ENCODE measurements at regions not wholly inside any gene's neighbourhood (a gene's known extent, or its start where the extent isn't known, plus 50 kb on each side); places are given as distances from the start of the nearest gene placed in this dataset.
A peak's percentile ranks its signal among the peaks of the same experiment; 100 is the strongest.

DNA sequence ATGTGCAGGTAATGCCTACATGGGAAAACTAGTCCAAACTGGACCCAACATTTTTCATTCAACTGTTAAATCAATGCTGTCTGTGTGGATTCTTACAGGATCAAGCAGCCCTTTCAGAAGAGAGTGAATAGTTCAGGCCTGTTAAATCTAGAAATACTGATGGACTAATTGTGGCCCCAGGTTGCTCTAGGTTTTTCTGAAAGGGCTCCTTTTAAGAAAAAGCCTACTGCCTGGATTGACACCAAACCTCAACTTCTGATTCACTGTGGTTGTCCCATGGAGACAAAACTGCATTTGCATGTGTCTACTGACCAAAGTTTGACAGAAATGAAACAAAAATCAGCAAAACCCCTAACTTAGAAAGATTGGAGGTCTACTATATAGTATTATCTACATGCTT, 437.0 kb downstream of the KLF12 start:
- no peak for ATAC-seq (replicated peaks in 6 of 8)

DNA sequence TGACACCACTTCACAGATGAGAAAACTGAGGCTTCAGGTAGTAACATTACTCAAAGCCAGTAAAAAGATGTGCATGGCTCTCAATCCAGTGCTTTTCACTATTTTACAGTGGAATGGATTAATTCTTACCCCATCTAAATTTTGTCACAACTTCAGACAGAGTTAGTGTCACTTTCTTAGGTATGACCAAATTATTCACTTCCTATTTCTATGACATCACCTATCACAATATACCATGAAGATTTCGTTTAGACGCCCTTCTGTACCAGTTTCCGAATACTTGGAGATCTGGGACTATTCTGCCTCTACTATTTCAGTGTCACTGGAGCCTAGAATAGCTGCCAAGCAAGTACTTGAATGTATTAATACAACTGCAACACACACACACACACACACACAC, 437.5 kb downstream of the KLF12 start:
- in situ Hi-C loops (cut with MboI; ENCODE audit: low pct_unique_long_range_greater_than_20kb in 2 of 9, low sequenced_read_pairs in 9 of 9, unreplicated experiment in 9 of 9): loop anchor here in 1 of 9 experiments (25.0 kb wide), 1 partner anchor 884 kb away; no protein-coding TSS in a partner anchor
- Histone ChIP-seq H3K27ac (no peak overlapping the region), H3K4me1 (replicated peaks in 1 of 2) (no peaks in the 10 kb centered on the region), H3K4me3 (no peak overlapping the region)
- WGBS, 10 experiments: 89 to 100% (median 100%) methylated on average over 2 to 3 of the region's 3 CpGs; no CpG with 5 or more reads in 4 of the 10 experiments
- no peak for ATAC-seq (replicated peaks in 6 of 8)

More for the DNA sequence above, 437.0 kb downstream of the KLF12 start:
- H3K27ac ChIP-seq: no peak overlapping the region
- H3K4me1 ChIP-seq (replicated peaks in 1 of 2): no peaks in the 10 kb centered on the region
- H3K4me3 ChIP-seq: no peak overlapping the region
- in situ Hi-C loops (cut with MboI; ENCODE audit: low pct_unique_long_range_greater_than_20kb in 2 of 9, low sequenced_read_pairs in 9 of 9, unreplicated experiment in 9 of 9): loop anchor here in 1 of 9 experiments (25.0 kb wide), 1 partner anchor 885 kb away; no protein-coding TSS in a partner anchor

GRCh38 chr13:73696271-73696670, 437.9 kb downstream of the KLF12 start:
- 19 to 100% (median 60%) methylated on average over 1 to 2 of the region's 2 CpGs; no CpG with 5 or more reads in 3 of the 10 experiments for WGBS, 10 experiments
- no peaks in the 10 kb centered on the region for H3K4me1 ChIP-seq (replicated peaks in 1 of 2)
- no peak overlapping the region for H3K27ac ChIP-seq
- in situ Hi-C loops (cut with MboI; ENCODE audit: low pct_unique_long_range_greater_than_20kb in 2 of 9, low sequenced_read_pairs in 9 of 9, unreplicated experiment in 9 of 9): loop anchor here in 1 of 9 experiments (25.0 kb wide), 1 partner anchor 884 kb away; no protein-coding TSS in a partner anchor
- no peak overlapping the region for H3K4me3 ChIP-seq
- ATAC-seq (replicated peaks in 6 of 8): no peak

- WGBS, 10 experiments: 84 to 100% (median 97%) methylated on average over 2 to 11 of the region's 14 CpGs; no CpG with 5 or more reads in 2 of the 10 experiments
- no peak overlapping the region for H3K4me3 ChIP-seq
- no peak overlapping the region for H3K27ac ChIP-seq
- no peaks in the 10 kb centered on the region for H3K4me1 ChIP-seq (replicated peaks in 1 of 2)
- in situ Hi-C loops (cut with MboI; ENCODE audit: low pct_unique_long_range_greater_than_20kb in 2 of 9, low sequenced_read_pairs in 9 of 9, unreplicated experiment in 9 of 9): loop anchor here in 1 of 9 experiments (25.0 kb wide), 1 partner anchor 883 kb away; no protein-coding TSS in a partner anchor
- no peak for ATAC-seq (replicated peaks in 6 of 8)
Measured at GRCh38 chr13:73695325-73695724, 438.9 kb downstream of the KLF12 start.

GRCh38 chr13:73693215-73693614, 441.0 kb downstream of the KLF12 start:
- Histone ChIP-seq H3K4me1 (replicated peaks in 1 of 2) (peaks cover 0 to 2% of the 10 kb centered on the region in 2 donors), H3K27ac (no peak overlapping the region), H3K4me3 (no peak overlapping the region)
- no peak for ATAC-seq (replicated peaks in 6 of 8)
- 30 to 100% (median 89%) methylated on average over 1 to 2 of the region's 2 CpGs; no CpG with 5 or more reads in 1 of the 10 experiments for WGBS, 10 experiments
- in situ Hi-C loops (cut with MboI; ENCODE audit: low pct_unique_long_range_greater_than_20kb in 2 of 9, low sequenced_read_pairs in 9 of 9, unreplicated experiment in 9 of 9): loop anchor here in 1 of 9 experiments (25.0 kb wide), 1 partner anchor 881 kb away; no protein-coding TSS in a partner anchor

DNA sequence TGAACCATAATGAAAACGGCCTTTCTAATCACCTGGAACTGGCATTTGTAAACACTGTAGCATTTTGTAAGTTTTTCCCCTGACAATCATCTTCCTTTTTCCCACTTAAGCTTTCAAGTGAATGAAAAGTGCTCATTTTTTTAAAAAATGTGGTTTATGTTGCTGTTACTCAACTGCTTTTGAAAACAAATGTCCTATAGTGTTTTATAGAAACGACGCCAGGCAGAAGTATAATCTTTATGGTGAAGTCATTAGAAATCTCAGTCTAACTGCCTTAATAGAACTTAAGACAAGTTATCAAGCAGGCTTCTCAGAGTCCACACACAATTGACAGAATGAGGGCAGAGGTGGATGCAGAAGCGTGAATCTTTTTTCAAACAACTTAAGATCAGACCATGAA, 442.3 kb downstream of the KLF12 start:
- no peak for ATAC-seq (replicated peaks in 6 of 8)
- WGBS, 10 experiments: 68 to 100% (median 95%) methylated on average over 1 to 4 of the region's 4 CpGs
- in situ Hi-C loops (cut with MboI; ENCODE audit: low pct_unique_long_range_greater_than_20kb in 2 of 9, low sequenced_read_pairs in 9 of 9, unreplicated experiment in 9 of 9): loop anchor here in 1 of 9 experiments (25.0 kb wide), 1 partner anchor 880 kb away; no protein-coding TSS in a partner anchor
- Histone ChIP-seq H3K4me1 (replicated peaks in 1 of 2) (peaks cover 0 to 12% of the 10 kb centered on the region in 2 donors), H3K27ac (no peak overlapping the region), H3K4me3 (no peak overlapping the region)

GRCh38 chr13:73687929-73688328, 446.3 kb downstream of the KLF12 start:
- H3K4me3 ChIP-seq: no peak overlapping the region
- peaks cover 0 to 35% of the 10 kb centered on the region in 2 donors for H3K4me1 ChIP-seq (replicated peaks in 1 of 2)
- ATAC-seq (replicated peaks in 6 of 8): peak in 5 of 8 experiments; percentile 43 to 70 (median 56)
- in situ Hi-C loops (cut with MboI; ENCODE audit: low pct_unique_long_range_greater_than_20kb in 2 of 9, low sequenced_read_pairs in 9 of 9, unreplicated experiment in 9 of 9): loop anchor here in 1 of 9 experiments (25.0 kb wide), 1 partner anchor 876 kb away; no protein-coding TSS in a partner anchor
- no peak overlapping the region for H3K27ac ChIP-seq

GRCh38 chr13:73687087-73687486, 447.1 kb downstream of the KLF12 start:
- WGBS, 10 experiments: 80 to 100% (median 93%) methylated on average over 1 to 4 of the region's 4 CpGs
- Histone ChIP-seq H3K27ac (no peak overlapping the region), H3K4me1 (replicated peaks in 1 of 2) (peaks cover 0 to 35% of the 10 kb centered on the region in 2 donors), H3K4me3 (no peak overlapping the region)
- peak in 2 of 8 experiments; percentile 54 for ATAC-seq (replicated peaks in 6 of 8)
- in situ Hi-C loops (cut with MboI; ENCODE audit: low pct_unique_long_range_greater_than_20kb in 2 of 9, low sequenced_read_pairs in 9 of 9, unreplicated experiment in 9 of 9): loop anchor here in 1 of 9 experiments (25.0 kb wide), 1 partner anchor 875 kb away; no protein-coding TSS in a partner anchor

DNA sequence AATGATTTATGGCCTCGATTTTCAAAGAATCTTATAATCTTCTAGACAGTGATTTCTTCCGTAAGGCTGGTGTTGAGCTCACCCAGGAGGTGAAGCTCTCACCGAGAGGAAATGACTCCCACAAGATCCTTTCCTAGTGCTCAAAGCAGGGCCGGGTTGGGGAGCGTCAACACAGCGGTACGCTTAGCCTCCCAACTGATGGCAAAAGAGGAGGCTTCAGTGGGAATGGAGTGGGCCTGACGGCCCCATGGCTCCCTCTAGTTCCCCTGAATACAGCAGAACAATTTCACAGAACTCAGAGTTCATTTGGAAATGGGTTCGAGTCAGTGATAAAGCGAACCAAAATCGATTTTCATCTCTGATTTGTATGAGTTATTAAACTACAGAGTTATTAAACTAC, 449.5 kb downstream of the KLF12 start:
- 85 to 98% (median 90%) methylated on average over 1 to 10 of the region's 11 CpGs; no CpG with 5 or more reads in 3 of the 10 experiments for WGBS, 10 experiments
- peaks cover 0 to 35% of the 10 kb centered on the region in 2 donors for H3K4me1 ChIP-seq (replicated peaks in 1 of 2)
- no peak for ATAC-seq (replicated peaks in 6 of 8)
- H3K27ac ChIP-seq: no peak overlapping the region
- no peak overlapping the region for H3K4me3 ChIP-seq
- in situ Hi-C loops (cut with MboI; ENCODE audit: low pct_unique_long_range_greater_than_20kb in 2 of 9, low sequenced_read_pairs in 9 of 9, unreplicated experiment in 9 of 9): loop anchor here in 1 of 9 experiments (25.0 kb wide), 1 partner anchor 872 kb away; no protein-coding TSS in a partner anchor

- in situ Hi-C loops (cut with MboI; ENCODE audit: low pct_unique_long_range_greater_than_20kb in 2 of 9, low sequenced_read_pairs in 9 of 9, unreplicated experiment in 9 of 9): loop anchor here in 1 of 9 experiments (25.0 kb wide), 1 partner anchor 872 kb away; no protein-coding TSS in a partner anchor
- peaks cover 0 to 35% of the 10 kb centered on the region in 2 donors for H3K4me1 ChIP-seq (replicated peaks in 1 of 2)
- H3K27ac ChIP-seq: no peak overlapping the region
- ATAC-seq (replicated peaks in 6 of 8): no peak
- 89 to 100% (median 96%) methylated on average over 2 to 3 of the region's 3 CpGs; no CpG with 5 or more reads in 2 of the 10 experiments for WGBS, 10 experiments
- H3K4me3 ChIP-seq: no peak overlapping the region
Measured at GRCh38 chr13:73684286-73684685, 449.9 kb downstream of the KLF12 start.

GRCh38 chr13:73683746-73684145, 450.5 kb downstream of the KLF12 start:
- no peak overlapping the region for H3K4me3 ChIP-seq
- in situ Hi-C loops (cut with MboI; ENCODE audit: low pct_unique_long_range_greater_than_20kb in 2 of 9, low sequenced_read_pairs in 9 of 9, unreplicated experiment in 9 of 9): loop anchor here in 1 of 9 experiments (25.0 kb wide), 1 partner anchor 871 kb away; no protein-coding TSS in a partner anchor
- H3K4me1 ChIP-seq (replicated peaks in 1 of 2): peaks cover 0 to 35% of the 10 kb centered on the region in 2 donors
- no peak overlapping the region for H3K27ac ChIP-seq
- WGBS, 10 experiments: 46 to 100% (median 84%) methylated on average over 1 to 3 of the region's 3 CpGs; no CpG with 5 or more reads in 1 of the 10 experiments
- ATAC-seq (replicated peaks in 6 of 8): peak in 3 of 8 experiments; percentile 12 to 68 (median 35)

DNA sequence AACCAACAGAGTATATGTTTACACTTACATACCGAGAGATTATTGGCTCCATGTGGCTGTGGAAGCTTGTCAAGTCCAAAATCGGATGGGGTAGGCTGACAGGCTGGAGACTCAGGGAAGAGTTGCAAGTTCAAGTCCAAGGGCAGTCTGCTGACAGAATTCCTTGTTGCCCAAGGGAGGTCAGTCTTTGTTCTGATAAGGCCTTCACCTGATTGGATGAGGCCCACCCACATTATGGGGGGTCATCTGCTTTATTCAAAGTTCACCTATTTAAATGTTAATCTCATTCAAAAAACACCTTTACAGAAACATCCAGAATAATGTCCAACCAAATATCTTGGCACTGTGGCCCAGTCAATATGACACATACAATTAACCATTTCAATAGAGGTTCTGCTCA, 452.4 kb downstream of the KLF12 start:
- 43 to 100% (median 89%) methylated on average over 1 to 2 of the region's 2 CpGs; no CpG with 5 or more reads in 2 of the 10 experiments for WGBS, 10 experiments
- Histone ChIP-seq H3K4me3 (no peak overlapping the region), H3K4me1 (replicated peaks in 1 of 2) (peaks cover 0 to 24% of the 10 kb centered on the region in 2 donors), H3K27ac (no peak overlapping the region)
- no peak for ATAC-seq (replicated peaks in 6 of 8)
- in situ Hi-C loops (cut with MboI; ENCODE audit: low pct_unique_long_range_greater_than_20kb in 2 of 9, low sequenced_read_pairs in 9 of 9, unreplicated experiment in 9 of 9): loop anchor here in 1 of 9 experiments (25.0 kb wide), 1 partner anchor 869 kb away; no protein-coding TSS in a partner anchor

GRCh38 chr13:73681015-73681414, 453.2 kb downstream of the KLF12 start:
- WGBS, 10 experiments: 47 to 100% (median 74%) methylated on average over 1 to 3 of the region's 3 CpGs; no CpG with 5 or more reads in 1 of the 10 experiments
- in situ Hi-C loops (cut with MboI; ENCODE audit: low pct_unique_long_range_greater_than_20kb in 2 of 9, low sequenced_read_pairs in 9 of 9, unreplicated experiment in 9 of 9): loop anchor here in 1 of 9 experiments (25.0 kb wide), 1 partner anchor 869 kb away; no protein-coding TSS in a partner anchor
- ATAC-seq (replicated peaks in 6 of 8): no peak
- H3K27ac ChIP-seq: no peak overlapping the region
- no peak overlapping the region for H3K4me3 ChIP-seq
- peaks cover 0 to 18% of the 10 kb centered on the region in 2 donors for H3K4me1 ChIP-seq (replicated peaks in 1 of 2)
